LNCaP clone FGC (cell line): ENCODE measurements at regions not wholly inside any gene's neighbourhood (a gene's known extent, or its start where the extent isn't known, plus 50 kb on each side); places are given as distances from the start of the nearest gene placed in this dataset.

Experiments used
- DNase-seq: peaks from one replicate; pipeline ENCODE4 v3.0.0-alpha.2; 2011; ENCODE audit warnings: low read depth
- H3K4me3 ChIP-seq: 2 replicates; pipeline ENCODE4 v1.5.1; 2011; ENCODE audit warnings: mild to moderate bottlenecking, low read depth, low read length, control low read depth
- TF ChIP-seq, protein P1 (sequence below): IDR thresholded peaks from 2 replicates; pipeline ENCODE4 v1.5.1; 2012; ENCODE audit warnings: mild to moderate bottlenecking; ENCODE audit not compliant: control insufficient read depth, insufficient read depth; ENCODE audit errors: extremely low read depth

DNA sequence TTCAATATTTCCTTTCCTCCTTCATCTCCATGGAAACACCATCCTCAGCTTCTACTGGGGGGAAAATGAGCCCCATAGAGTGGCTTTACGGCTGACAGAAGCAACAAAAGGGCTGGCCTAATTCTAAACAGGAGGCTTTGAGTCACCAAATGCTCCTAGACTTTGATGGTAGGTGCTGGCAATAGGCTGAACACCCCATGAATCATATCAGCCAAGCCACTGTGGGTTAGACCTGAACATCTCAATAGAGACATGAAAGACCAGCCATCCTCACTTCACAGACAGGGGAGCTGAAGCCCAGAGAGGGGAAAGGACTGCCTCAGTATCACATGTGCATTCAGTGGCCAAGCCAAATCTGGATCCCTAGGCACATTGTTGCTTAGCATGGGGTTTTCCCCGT is 107.6 kb downstream of the AMER1 start:
- no peak for DNase-seq
- H3K4me3 ChIP-seq: no peak overlapping the region
- TF ChIP-seq, protein P1, sequence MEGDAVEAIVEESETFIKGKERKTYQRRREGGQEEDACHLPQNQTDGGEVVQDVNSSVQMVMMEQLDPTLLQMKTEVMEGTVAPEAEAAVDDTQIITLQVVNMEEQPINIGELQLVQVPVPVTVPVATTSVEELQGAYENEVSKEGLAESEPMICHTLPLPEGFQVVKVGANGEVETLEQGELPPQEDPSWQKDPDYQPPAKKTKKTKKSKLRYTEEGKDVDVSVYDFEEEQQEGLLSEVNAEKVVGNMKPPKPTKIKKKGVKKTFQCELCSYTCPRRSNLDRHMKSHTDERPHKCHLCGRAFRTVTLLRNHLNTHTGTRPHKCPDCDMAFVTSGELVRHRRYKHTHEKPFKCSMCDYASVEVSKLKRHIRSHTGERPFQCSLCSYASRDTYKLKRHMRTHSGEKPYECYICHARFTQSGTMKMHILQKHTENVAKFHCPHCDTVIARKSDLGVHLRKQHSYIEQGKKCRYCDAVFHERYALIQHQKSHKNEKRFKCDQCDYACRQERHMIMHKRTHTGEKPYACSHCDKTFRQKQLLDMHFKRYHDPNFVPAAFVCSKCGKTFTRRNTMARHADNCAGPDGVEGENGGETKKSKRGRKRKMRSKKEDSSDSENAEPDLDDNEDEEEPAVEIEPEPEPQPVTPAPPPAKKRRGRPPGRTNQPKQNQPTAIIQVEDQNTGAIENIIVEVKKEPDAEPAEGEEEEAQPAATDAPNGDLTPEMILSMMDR: no peak

DNA sequence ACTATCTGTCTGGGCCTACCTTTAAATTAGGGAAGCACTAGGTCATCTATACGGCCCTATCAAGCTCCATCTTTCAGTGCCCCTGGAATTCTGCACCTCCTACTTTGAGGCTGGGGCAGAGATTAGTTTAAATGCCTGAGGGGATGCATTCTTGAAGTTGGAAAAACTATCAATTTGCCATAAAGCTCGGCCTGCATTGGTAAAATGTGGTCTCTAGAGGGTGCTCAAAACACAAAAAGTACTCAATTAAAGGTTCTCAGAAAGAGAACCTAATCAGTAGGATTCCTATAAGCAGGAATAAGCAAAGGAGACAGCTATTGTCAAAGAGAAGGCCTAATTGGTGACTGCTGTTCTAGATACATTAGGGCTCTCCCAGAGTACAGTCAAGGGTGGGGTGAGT is 111.7 kb downstream of the AMER1 start:
- TF ChIP-seq, protein P1: peak; percentile 53
- no peak for DNase-seq
- no peak overlapping the region for H3K4me3 ChIP-seq
